Glomerular visceral epithelial cell (primary cell): ENCODE measurements at regions not wholly inside any gene's neighbourhood (a gene's known extent, or its start where the extent isn't known, plus 50 kb on each side); places are given as distances from the start of the nearest gene placed in this dataset.
"Not testable (repeated sequence)": the region's sequence is repeated elsewhere in the genome, so short reads cannot be mapped to it uniquely, and the experiment has no call there.

Experiments
- DNase-seq: peaks from one replicate; pipeline ENCODE4 v3.0.0-alpha.2; 2016; ENCODE audit errors: extremely low spot score

DNA sequence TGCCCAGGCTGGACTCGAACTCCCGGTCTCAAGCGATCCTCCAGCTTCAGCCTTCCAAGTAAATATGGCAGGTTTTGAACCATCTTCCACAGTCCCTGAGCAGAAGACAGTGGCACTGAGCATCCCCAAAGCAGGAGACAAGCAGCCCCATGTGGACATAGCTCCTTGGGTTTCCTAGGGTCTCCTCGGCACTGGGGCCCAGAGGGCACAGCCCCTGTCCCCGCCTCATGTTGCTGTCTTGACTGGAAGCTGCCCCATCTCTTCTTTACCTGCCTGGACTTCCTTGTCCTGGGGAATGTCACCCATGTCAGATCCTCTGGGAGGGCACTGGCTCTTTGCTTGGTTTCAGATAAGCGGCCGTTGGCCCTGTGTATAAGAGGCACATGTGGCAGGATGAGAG is 263.7 kb upstream of the RAB4A start:
- no peak for DNase-seq

DNA sequence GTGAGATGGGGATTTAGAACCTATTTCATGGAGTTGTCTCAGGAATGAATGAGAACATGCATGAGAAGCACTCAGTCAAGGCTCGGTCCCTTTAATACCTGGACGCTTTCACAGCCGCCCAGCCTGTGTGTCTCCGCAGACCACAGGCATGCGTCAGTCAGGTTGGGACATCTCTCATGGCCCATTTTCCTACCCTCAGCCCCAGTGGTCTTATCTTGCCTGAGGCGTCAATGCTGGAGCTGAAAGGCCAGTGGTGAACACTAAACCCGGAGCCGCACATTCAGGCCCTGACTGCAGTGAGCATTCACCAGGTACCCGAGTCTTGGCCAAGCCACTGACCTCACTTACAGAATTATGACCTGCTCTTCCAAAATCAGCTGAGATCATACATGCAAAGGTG is 263.2 kb upstream of the RAB4A start:
- DNase-seq: no peak

DNA sequence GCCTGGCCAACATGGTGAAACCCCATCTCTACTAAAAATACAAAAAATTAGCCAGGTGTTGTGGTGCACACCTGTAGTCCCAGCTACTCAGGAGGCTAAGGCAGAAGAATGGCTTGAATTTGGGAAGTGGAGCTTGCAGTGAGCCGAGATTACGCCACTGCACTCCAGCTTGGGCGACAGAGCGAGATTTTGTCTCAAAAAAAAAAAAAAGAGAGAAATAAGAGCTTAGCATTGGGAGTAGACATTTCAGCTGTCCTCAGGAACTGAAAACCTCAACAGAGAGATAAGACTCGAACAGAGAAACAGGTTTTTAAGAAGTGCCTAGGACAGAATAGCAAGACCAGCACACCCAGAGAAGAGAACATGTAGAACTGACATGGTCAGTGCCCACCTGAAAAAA is 262.6 kb upstream of the RAB4A start:
- not testable (repeated sequence) for DNase-seq

DNA sequence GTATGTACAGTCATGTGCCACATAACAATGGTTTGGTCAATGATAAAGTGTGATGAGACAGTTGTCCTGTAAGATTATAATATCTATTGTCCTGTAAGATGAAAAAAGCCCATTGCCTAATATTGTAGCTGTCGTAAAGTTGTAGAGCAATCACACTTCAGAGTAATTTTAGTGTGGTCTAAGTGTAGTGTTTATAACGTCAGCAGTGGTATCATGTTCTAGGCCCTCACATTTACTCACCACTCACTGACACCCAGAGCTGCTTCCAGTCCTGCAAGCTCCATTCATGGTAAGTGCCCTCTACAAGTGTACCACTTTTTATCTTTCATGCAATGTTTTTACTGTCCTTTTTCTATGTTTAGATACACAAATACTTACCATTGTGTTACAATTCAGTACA is 259.9 kb upstream of the RAB4A start:
- DNase-seq: no peak

DNA sequence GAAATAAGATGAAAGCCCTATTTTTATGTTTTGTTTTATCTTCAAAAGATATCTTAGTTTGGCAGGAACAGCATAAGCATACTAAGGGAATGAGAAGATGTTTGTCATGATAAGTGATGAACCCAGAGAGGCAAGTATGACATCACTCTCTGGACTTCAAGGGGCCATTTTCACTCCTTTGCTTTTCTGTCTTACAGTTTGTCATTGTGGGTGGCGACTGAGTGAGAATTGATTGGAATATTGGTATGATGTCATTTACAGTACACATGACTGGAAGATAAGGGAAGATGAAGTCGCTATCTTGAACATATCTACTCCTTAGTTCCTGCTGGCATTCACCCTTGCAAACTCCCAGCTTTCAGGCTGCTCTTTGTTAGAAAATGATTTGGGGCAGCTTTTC is 258.1 kb upstream of the RAB4A start:
- DNase-seq: no peak

DNA sequence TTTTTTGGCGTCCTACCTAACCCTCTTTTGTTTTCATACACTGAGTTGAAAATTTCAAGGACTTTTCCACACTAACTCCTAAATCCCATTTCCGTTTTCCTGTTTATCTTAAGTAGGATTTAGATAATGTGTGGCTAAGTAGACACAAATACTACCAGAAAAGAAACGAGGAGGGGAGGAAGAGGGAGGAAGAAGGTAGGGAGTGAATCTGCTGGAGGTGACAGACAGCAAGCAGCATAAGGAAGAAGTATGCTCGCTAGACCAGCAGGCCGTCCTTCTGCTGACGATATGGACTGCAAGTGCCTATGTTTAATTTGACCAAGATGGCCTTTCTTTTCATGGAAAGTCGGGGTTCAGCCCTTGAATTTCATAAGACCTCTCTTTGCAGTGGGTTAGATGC is 256.9 kb upstream of the RAB4A start:
- no peak for DNase-seq

DNA sequence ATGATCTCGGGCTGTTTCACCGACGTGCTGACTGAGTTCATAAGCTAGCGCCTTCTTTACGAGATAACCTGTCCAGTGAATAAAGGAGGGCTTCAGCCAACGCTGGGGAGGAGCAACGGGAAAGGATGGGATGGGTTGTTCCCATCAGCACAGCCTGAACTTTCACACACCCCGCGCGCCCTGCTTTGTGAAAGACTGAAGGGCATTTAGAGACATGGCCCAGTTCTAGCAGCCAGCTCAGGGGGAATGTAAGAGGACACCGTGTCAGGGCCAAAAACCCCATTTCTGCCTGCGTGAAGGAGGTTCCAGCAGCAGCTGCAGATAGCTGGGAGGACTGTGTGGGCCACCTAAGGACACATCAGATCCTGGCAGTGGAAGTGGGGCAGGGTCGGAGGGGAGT is 255.1 kb upstream of the RAB4A start:
- no peak for DNase-seq

DNA sequence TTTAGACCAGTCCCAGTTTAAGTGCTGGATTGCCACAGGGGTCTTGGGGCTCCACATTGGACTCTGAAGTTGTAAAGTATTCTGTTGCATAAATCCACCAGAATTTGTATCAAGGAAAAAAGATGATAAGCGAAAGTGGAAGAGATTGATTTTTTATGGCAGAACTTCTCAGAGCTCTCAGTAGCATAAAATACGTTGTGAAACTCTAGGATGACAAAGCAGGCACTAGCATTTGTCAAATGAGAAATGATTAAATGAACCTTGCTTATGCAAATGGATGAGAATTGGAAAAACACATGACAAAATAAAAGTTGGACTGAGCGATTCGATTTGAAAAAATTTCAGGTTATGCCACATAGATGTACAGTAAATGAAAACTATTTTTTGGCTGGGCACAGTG is 253.8 kb upstream of the RAB4A start:
- DNase-seq: no peak

DNA sequence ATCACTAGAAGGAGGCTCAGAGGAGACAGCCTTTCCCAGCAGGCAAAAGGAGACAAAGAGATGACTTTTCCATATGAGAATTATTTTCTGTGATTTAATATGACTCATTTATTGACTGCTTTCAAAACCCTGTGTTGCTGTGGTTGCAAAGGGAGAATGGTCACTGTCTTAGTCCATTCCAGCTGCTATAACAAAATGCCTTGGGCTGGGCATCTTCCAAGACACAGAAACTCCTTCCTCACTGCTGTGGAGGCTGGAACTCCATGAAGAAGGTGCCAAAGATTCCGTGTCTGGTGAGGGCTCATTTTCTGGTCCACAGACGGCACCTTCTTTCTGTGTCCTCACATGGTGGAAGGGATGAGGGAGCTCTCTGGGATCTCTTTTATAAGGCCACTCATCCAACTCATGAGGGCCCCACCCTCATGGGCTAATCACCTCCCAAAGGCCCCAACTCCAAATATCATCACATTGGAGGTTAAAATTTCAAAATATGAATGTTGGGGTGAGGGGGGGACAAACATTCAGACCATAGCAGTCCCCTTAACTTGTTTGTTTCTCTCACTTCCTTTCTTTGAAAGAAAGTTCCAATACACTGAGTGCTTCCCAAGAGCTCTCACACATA is 252.1 kb upstream of the RAB4A start:
- DNase-seq: no peak

DNA sequence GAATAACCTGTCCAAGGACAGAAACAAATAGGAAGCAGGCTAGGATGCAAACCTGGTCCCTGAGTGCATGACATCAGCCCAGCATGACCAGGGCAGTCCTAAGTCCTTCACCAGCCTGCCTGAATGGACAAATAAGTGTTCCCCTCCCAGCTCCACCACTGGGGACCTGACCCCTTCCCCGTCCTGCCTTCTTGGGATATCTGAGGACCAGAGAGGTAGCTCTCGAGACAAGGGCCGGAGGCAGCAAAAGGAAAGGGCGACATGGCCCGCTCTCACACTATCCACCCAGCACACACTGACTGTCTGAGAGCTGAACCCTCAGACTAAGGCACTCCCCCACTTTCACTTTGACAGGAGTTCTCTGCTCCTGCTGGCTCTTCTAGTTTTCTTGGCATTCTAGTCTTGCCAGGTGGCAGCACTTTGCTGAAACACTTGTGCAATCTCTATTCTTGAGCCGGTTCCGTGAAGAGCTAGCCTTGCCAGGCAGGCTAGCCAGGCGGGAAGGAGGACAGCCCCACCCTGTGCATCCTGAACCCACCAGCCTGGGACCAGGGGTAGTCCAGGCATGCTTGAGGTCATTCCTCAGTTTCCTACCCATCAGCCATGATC is 251.1 kb upstream of the RAB4A start:
- DNase-seq: no peak

DNA sequence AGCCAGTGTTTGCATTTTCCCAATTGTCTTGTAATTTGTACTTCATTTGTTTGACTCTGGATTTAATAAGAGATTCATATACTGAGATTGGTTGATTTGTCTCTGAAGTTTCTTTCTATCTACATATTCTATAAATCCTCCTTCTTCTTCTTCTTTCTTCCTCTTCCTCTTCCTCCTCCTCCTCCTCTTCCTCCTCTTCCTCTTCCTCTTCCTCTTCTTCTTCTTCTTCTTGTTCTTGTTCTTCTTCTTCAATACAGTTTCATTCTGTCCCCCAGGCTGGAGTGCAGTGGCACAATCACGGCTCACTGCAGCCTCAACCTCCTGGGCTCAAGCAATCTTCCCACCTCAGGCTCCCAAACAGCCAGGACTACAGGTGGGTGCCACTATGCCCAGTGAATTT is 249.9 kb upstream of the RAB4A start:
- DNase-seq: not testable (repeated sequence)

DNA sequence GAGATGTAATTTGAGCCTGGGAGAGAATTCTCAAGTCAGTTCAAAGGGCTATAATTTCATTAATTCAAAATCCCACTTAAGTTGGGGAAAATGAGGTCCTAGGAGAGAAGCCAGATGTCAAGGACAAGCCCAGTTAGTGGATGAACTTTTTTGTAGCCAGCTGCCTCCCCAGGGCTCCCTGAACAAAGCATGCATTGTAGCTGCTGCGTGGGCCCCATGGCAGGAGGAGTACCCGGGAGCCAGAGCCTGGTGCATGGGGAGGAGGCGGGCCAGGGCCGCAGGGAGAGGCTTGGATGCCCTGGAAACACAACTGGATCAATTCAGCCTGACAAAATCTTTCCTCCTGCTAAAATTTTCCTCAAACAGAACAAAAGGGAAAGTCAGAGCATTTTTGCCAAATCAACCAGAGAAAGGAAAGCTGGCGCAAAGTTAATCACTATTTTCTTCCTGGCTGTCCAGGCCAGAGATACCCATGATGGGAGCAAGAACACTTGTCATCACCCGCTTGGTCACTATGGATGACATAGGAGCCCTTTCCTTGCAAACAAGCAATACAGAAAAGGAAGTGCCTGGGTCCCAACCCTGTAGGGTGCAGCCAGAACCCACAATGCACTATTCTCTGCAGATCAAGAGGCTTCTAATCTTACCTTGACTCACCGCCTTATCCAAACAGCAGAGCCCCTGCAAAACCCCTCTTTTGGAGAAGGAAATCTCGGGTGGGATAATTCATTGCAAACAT is 248.1 kb upstream of the RAB4A start:
- no peak for DNase-seq

DNA sequence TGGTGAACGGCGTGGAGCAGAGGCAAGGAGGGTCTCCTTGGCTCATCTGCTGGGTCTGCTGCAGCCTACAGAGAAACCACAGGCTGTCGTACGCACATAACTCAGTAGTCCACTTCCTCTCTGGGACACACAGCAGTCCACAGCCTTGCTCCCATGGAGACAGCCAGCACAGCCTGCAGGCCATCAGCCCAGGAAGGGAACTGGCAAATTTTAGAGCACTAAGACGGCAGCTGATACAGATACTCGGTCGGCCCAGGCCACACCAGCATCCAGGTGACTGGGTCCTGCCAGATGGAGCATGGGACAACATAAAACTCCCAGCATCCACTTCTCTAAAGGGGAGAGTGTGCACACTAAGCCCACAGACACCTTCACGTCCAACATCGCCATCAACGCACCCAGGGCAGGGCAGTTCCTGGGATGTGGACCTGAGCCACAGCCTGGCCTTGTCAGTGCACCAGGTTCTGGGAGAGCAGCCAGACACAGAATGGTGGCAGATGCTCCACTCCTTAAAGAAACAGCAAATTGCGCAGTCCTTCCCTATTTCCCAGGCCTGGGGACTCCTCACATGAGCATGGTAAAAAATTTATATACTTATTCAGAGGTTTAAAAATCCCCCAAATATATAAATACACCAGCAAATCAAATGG is 247.1 kb upstream of the RAB4A start:
- DNase-seq: no peak

DNA sequence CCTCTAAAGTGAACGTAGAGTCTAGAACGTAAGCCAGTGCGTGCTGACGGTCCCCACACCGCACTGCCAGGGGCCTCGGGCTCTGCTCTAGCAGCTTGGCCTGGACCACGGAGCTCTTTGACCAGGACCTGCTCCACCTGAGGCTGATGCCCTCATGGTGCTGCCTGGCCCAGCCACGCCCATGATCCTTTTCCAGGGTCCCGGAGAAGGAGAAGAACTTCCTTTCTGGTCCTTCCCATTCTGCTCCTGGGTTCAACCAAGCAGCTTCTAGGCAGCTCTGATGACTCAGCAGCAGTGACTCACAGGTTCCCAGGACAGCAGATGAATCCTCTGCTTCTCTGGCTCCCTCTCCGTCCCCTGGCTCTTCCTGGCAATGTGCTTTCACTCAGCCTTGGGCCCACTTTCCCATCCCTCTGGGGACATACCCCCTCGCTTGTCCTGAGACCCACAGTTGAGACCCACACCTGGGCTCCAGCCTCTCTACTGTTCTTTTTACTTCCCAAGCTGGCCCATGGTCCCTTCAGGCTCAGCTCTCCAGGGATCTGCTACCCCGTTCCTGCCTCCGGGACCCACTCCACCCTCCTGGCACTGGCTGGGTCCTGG is 246.3 kb upstream of the RAB4A start:
- DNase-seq: peak; percentile 67

DNA sequence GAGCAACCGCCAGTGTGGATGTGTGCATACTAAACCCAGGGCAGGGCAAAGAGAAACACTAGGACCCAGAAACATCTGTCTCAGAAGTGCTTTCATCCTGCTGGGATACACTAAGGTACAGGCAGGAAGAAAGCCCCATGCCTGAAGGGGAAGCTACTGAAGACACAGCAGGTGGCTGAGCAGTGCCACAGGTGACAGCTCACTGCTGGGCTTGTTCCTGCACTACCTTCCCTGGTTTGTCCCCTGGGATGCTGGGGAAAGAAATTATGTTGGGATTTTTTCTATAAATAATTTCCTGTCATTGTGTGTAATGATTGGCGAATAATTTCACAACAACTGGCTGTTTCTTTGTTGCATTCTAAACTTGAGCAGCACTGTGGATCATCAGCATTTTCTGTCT is 245.3 kb upstream of the RAB4A start:
- DNase-seq: no peak

DNA sequence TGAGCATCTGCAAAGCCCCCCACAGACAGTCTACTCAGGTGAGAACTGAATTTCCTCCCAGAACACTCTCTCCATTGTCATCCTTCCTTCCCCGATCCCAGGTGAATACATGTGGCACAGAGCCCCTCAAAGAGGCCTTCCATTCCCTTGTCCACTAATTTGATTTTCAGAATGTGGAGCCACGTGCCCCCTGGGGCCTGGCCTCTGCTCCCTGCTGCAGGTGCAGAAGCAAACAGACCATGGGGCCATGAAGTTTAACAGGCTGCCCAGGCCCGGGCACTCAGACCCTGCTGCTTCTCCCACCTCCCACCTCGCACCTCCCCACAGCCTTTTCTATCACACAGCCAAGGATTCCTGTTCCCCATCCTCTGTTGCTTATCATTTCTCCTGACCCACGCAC is 243.8 kb upstream of the RAB4A start:
- DNase-seq: no peak

DNA sequence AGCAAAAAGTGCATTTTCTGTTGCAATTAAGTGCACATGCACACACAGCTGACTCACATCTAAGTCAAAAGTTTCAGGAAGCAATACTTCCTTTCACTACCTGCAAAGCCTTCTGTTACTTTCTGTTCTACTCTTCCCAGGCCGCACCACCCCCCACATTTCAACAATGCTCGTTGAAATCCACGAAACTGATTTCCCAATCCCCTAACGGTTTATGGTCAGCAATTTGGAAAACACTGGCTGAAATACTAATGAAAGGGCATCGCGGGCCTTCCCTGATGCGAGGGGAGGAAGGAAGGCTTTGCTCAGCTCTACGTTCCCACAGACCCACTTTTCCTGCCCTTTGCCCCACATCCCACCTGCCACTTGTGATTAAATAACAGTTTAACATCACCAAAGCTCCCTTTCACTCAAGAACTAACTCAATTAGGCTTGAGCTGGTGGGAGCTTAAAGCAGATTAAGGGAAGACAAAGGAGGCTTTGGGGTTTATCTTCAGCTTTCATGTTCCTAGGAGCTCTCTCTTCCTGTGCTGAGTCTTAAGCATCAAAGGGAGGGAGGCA is 243.2 kb upstream of the RAB4A start:
- no peak for DNase-seq

DNA sequence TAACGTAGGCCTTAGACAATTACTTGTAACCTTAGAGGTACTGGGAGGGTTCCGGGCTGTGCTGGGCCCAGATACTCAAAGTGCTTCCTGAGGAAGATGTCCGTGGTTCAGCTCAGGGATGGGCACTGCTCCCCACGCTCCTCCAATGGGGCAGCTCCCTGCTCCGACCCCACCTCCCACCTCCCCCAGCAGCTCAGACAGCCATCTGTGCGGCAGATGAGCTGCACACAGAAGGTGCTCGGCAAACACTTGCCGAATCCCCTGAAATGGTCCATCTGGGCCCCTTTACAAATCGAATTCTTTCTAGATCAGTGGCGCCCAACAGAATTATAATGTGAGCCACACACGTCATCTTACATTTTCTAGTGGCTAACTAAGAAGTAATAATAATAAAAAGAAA is 242.4 kb upstream of the RAB4A start:
- DNase-seq: no peak

DNA sequence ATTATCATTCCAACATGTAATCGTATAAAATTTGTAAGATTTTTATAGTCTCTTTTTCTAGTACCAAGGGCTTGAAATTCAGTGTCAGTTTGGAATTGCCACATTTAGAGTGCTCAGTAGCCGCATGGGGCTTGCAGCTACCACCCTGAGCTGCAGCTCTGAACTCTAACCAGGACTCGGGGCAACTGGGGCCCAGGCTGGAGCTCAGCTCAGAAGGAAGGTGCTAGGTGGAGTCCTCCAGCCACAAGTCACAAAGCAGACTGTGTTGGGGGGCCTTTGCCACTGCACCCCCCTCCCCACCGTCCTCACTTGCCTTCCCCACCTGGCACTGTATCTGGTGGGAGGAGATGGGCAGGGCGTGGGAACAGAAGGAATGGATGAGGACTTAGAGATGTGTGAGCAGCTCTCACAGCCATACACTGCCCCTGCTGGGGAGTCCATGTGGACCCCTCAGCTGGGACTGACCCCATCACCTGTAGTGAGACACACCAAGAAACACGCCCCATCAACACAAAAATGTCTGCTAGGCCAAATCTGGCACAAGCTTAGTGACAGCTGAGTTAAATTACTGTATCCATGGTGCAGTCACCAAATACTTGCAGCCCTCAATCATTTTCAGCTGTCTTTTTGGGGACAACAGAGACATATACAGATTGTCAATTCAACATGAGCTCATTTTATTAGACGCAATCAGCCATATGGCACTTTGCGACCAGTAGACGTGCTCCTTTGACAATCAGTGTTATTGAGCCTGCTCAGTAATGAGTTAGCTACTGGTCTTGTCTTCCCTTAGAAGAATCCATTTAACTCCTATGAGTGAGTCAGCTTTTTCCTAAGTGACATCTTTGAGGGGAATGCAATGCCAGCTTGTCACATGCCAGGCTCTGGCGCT is 241.7 kb upstream of the RAB4A start:
- no peak for DNase-seq

DNA sequence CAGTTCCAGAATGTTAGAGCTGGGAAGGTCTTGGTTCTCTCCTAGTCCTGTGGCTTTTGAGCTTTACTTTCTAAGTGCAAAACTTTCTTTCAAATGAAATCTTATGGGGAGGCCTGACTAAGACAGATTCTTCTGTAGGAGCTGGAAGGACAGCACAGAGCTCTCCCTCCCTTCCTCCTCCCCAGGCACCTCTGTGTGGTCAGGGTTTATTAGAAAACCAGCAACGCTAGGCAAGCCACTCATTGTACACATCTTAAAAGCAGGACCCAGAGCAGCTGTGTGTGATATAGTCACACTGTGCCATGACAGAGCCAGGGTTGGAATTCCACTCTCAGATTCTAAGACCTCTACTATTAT is 241.1 kb upstream of the RAB4A start:
- DNase-seq: no peak

DNA sequence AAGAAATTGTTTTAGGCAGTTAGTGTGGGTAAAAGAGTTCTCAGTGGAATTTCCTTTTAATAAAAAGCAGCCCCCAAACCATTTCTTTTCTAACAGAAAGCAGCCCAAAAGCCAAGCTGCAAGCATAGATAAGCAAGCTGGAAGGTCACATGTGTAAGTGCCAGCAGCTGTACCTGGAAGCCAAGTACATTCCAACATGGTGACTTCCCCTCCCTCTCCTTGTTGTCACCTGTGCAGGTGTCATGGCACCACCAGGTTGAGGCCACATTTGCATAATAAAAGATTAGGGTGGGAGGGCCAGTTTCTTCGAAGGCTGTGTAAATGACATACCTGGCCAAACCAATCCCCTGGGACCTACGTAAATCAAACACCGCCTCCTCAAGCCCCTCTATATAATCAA is 240.3 kb upstream of the RAB4A start:
- no peak for DNase-seq
